ENCODE measurements at regions not wholly inside any gene's neighbourhood (a gene's known extent, or its start where the extent isn't known, plus 50 kb on each side); places are given as distances from the start of the nearest gene placed in this dataset.

DNA sequence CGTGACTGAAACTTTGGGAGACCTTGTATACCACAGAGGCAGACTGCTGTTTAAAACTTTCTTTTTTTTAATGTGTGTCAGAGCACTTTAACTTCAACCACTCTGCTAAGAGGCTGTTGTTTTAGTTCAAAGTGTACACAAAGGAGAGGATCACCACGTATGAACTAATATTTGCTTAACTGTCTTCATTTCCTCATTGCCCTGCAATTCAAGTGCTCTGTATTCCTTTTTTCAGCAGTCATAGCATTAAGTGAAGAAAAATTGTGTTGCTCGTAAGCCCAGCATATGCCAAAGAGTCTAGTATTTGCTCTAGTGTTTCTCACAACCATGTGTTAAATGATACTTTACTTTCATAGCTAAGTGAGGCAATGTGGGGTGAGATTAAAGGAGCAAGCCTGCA is 63.0 kb upstream of the HHIP start:
- TF ChIP-seq, protein P1, sequence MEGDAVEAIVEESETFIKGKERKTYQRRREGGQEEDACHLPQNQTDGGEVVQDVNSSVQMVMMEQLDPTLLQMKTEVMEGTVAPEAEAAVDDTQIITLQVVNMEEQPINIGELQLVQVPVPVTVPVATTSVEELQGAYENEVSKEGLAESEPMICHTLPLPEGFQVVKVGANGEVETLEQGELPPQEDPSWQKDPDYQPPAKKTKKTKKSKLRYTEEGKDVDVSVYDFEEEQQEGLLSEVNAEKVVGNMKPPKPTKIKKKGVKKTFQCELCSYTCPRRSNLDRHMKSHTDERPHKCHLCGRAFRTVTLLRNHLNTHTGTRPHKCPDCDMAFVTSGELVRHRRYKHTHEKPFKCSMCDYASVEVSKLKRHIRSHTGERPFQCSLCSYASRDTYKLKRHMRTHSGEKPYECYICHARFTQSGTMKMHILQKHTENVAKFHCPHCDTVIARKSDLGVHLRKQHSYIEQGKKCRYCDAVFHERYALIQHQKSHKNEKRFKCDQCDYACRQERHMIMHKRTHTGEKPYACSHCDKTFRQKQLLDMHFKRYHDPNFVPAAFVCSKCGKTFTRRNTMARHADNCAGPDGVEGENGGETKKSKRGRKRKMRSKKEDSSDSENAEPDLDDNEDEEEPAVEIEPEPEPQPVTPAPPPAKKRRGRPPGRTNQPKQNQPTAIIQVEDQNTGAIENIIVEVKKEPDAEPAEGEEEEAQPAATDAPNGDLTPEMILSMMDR (conservative IDR thresholded peaks at IDR 0.05; ENCODE audit: low read depth, low read length): no peak
- no peak for TF ChIP-seq EZH2 (IDR thresholded peaks at IDR 0.05; ENCODE audit: borderline replicate concordance, low read depth, low read length, poor library complexity, severe bottlenecking)
